ENCODE measurements at regions not wholly inside any gene's neighbourhood (a gene's known extent, or its start where the extent isn't known, plus 50 kb on each side); places are given as distances from the start of the nearest gene placed in this dataset.

GRCh38 chr20:40893610-40894236 lies 134.9 kb upstream of the TOP1 start:
- TF ChIP-seq CTCF (IDR thresholded peaks at IDR 0.05) (no peak), POLR2A (IDR thresholded peaks at IDR 0.05) (no peak)
